Right atrium auricular region (tissue), 2 donors: ENCODE measurements at regions not wholly inside any gene's neighbourhood (a gene's known extent, or its start where the extent isn't known, plus 50 kb on each side); places are given as distances from the start of the nearest gene placed in this dataset.

Experiments
- DNase-seq: peaks from one replicate; pipeline ENCODE4 v3.0.0-alpha.2; 2019; ENCODE audit warnings: low spot score
- H3K27ac ChIP-seq, 2 donors: fragments of 200-600 bp; sonication (generic); 1 replicate in 1 of 2; 2 replicates in 1 of 2; pipeline ENCODE4 v1.5.1; 2016 to 2019
- H3K27me3 ChIP-seq, 2 donors: fragments of 200-600 bp; sonication (generic); one replicate each; pipeline versions ENCODE4 v1.5.1 to v1.6.0; 2017 to 2019
- H3K36me3 ChIP-seq: fragments of 200-600 bp; sonication (generic); one replicate; pipeline ENCODE4 v1.5.1; 2016
- H3K4me1 ChIP-seq, 2 donors: fragments of 200-600 bp; sonication (generic); one replicate each; pipeline versions ENCODE4 v1.5.1 to v1.6.0; 2017 to 2019
- H3K4me3 ChIP-seq, 2 donors: fragments of 200-600 bp; sonication (generic); 1 replicate in 1 of 2; 2 replicates in 1 of 2; pipeline ENCODE4 v1.5.1; 2017 to 2019; ENCODE audit warnings: mild to moderate bottlenecking in 1 of 2, moderate library complexity in 1 of 2
- H3K9me3 ChIP-seq, 2 donors: fragments of 200-600 bp; sonication (generic); one replicate each; pipeline ENCODE4 v1.5.1; 2019
- TF ChIP-seq, protein P1 (sequence below), 2 donors: fragments of 200-600 bp; sonication (generic); IDR thresholded peaks; one replicate each; pipeline ENCODE4 v1.5.1; 2019; ENCODE audit warnings: antibody characterized with exemption in 2 of 2

DNA sequence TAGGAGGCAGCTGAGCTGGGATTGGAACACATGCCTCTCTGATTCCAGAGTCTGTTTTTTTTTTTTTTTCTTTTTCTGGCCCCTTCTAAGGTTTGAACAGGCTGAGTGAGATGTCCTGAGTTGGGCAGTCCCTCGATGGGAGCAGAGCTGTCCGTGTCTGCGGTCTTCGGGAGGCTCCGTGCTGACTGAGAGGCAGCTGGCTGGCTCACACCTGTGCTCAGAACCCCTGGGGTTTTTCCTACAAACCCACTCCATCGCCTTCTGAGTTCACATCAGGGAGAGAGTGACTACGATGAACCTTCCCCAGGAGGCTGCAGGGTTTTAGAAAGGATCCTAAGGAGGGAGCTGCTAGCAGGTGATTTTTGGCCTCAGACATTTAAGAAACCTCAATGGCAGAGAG lies 92.5 kb downstream of the IRF8 start:
- Histone ChIP-seq H3K9me3 (no peaks in the 10 kb centered on the region), H3K27me3 (no peaks in the 10 kb centered on the region), H3K4me1 (no peaks in the 10 kb centered on the region), H3K36me3 (no peaks in the 10 kb centered on the region), H3K4me3 (no peak overlapping the region), H3K27ac (no peak overlapping the region)
- TF ChIP-seq, protein P1, sequence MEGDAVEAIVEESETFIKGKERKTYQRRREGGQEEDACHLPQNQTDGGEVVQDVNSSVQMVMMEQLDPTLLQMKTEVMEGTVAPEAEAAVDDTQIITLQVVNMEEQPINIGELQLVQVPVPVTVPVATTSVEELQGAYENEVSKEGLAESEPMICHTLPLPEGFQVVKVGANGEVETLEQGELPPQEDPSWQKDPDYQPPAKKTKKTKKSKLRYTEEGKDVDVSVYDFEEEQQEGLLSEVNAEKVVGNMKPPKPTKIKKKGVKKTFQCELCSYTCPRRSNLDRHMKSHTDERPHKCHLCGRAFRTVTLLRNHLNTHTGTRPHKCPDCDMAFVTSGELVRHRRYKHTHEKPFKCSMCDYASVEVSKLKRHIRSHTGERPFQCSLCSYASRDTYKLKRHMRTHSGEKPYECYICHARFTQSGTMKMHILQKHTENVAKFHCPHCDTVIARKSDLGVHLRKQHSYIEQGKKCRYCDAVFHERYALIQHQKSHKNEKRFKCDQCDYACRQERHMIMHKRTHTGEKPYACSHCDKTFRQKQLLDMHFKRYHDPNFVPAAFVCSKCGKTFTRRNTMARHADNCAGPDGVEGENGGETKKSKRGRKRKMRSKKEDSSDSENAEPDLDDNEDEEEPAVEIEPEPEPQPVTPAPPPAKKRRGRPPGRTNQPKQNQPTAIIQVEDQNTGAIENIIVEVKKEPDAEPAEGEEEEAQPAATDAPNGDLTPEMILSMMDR (IDR thresholded peaks at IDR 0.05): no peak
- no peak for DNase-seq

DNA sequence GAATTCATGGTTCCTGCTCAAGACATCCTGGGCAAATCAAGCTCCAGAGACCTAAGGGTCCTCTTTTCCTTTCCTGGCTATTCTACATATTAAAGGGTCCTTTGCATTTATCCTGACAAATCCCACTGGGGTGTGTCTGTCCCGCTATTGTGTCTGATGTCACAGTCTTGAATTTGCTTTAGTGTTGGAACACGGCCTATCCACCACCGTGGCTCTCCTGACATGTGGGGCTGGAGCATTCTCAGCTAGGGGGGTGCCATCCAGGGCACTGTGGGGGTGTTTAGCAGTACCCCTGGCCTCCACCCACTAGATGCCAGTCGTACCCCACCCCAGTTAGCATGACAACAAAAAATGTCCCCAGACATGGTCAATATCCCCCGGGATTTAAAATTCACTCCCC lies 92.9 kb downstream of the IRF8 start:
- no peaks in the 10 kb centered on the region for H3K9me3 ChIP-seq
- H3K27me3 ChIP-seq: no peaks in the 10 kb centered on the region
- TF ChIP-seq, protein P1 (IDR thresholded peaks at IDR 0.05): no peak
- DNase-seq: no peak
- H3K27ac ChIP-seq: no peak overlapping the region
- H3K4me1 ChIP-seq: no peaks in the 10 kb centered on the region
- H3K36me3 ChIP-seq: no peaks in the 10 kb centered on the region
- H3K4me3 ChIP-seq: no peak overlapping the region

DNA sequence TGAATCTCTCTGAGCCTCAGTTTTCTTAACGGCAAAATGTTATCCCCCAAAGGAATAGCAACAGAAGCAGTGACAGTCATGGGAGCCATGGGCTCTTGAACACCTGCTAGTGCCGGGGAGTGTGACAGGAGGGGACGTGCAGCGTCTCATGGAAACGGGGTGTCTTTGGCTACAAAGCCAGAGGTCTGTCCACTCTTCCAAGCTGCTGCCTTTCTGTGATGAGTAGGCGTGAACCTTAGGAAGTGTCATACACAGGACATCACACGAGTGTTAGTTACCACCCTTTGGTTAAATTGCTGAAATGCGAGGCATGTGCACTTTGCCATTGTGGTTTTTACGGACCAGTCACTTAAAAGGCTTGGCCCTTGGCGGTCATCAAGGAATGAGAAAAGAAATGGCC lies 93.4 kb downstream of the IRF8 start:
- Histone ChIP-seq H3K36me3 (no peaks in the 10 kb centered on the region), H3K9me3 (no peaks in the 10 kb centered on the region), H3K4me3 (no peak overlapping the region), H3K4me1 (no peaks in the 10 kb centered on the region), H3K27ac (no peak overlapping the region), H3K27me3 (no peaks in the 10 kb centered on the region)
- TF ChIP-seq, protein P1 (IDR thresholded peaks at IDR 0.05): no peak
- DNase-seq: no peak

DNA sequence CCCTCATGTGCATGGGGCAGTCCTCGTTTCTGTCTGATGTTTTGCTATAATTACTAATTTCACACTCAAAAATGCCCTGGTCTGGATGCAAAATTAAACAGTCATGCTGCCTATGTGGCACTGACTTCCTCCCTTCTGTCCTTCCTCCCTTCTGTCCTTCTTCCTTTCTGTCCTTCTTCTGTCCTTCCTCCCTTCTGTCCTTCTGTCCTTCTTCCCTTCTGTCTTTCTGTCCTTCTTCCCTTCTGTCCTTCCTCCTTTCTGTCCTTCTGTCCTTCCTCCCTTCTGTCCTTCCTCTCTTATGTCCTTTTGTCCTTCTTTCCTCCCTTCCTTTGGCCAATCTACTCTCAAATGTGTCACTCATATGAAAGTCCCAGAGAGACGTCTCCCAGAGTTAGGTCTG lies 93.8 kb downstream of the IRF8 start:
- DNase-seq: no peak
- no peaks in the 10 kb centered on the region for H3K36me3 ChIP-seq
- H3K27ac ChIP-seq: no peak overlapping the region
- TF ChIP-seq, protein P1 (IDR thresholded peaks at IDR 0.05): no peak
- H3K27me3 ChIP-seq: no peaks in the 10 kb centered on the region
- no peaks in the 10 kb centered on the region for H3K4me1 ChIP-seq
- no peak overlapping the region for H3K4me3 ChIP-seq
- no peaks in the 10 kb centered on the region for H3K9me3 ChIP-seq

DNA sequence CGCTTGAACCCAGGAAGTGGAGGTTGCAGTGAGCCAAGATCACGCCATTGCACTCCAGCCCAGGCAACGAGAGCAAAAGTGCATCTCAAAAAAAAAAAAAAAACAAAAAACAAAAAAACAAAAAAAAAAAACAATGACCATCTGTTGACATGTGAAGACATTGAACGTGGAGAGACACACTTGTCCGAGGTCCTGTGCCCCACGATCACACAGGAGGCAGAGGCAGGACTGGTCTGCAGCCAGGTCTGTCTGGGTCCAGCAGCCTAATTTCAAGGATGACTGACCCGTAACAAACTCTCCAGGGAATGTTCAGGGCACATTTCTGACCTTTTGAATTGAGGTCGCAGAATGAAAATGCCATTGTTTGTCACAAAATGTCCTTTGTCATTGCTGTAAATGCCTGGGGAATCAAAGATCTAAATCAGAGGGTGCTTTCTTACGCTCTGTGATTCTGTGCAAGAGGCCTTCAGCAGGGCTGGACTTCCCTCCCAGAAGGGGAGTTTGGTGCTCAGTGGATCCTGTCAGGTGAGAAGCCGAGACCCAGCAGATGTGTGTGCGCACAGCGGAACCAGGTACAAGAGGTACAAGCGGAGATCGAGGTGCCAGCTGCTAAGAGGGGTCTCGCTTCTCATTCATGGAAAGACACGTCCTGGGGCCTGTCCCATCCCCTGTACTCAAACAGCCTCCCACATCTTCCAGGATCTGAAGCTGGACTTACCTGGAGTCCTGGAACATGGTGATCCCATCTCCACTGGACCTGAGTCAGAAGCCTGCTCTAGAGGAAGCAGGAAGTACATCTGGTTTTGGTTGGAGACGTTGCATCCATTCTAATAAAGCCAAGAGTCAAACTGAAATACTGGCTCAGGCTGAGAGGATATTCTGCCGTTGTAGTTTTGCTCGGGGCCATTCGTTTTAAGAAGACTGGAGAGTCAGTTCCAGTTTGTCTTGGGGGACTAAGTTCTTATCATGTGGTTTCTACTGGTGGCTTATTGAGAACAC lies 95.8 kb downstream of the IRF8 start:
- H3K4me3 ChIP-seq: no peak overlapping the region
- DNase-seq: no peak
- TF ChIP-seq, protein P1 (IDR thresholded peaks at IDR 0.05): no peak
- no peaks in the 10 kb centered on the region for H3K36me3 ChIP-seq
- no peaks in the 10 kb centered on the region for H3K9me3 ChIP-seq
- H3K4me1 ChIP-seq: no peaks in the 10 kb centered on the region
- H3K27me3 ChIP-seq: no peaks in the 10 kb centered on the region
- no peak overlapping the region for H3K27ac ChIP-seq
